Endodermal cell (in vitro differentiated cells): ENCODE measurements at regions not wholly inside any gene's neighbourhood (a gene's known extent, or its start where the extent isn't known, plus 50 kb on each side); places are given as distances from the start of the nearest gene placed in this dataset.

Source experiments
- DNase-seq: peaks from one replicate; pipeline ENCODE4 v3.0.0-alpha.2; 2017
- H3K27ac ChIP-seq: 2 replicates; pipeline ENCODE4 v1.5.1; 2013; ENCODE audit warnings: mild to moderate bottlenecking, low read depth, low read length, moderate library complexity
- H3K27me3 ChIP-seq: 2 replicates; pipeline ENCODE4 v1.6.1; 2013; ENCODE audit warnings: mild to moderate bottlenecking, low read length, moderate library complexity; ENCODE audit not compliant: insufficient read depth, control insufficient read depth, poor library complexity, severe bottlenecking
- H3K36me3 ChIP-seq: 2 replicates; pipeline ENCODE4 v1.7.0; 2013; ENCODE audit warnings: mild to moderate bottlenecking, low read length, moderate library complexity; ENCODE audit not compliant: control insufficient read depth, insufficient read depth
- H3K4me1 ChIP-seq: one replicate; pipeline ENCODE4 v1.7.0; 2013; ENCODE audit warnings: low read length; ENCODE audit not compliant: control insufficient read depth, insufficient read depth
- H3K4me3 ChIP-seq: 2 replicates; pipeline ENCODE4 v1.5.1; 2013; ENCODE audit warnings: mild to moderate bottlenecking, low read length, moderate library complexity
- H3K9ac ChIP-seq: 2 replicates; pipeline ENCODE4 v1.6.1; 2013; ENCODE audit warnings: mild to moderate bottlenecking, low read length, moderate library complexity; ENCODE audit not compliant: poor library complexity, severe bottlenecking; ENCODE audit errors: extremely low read depth
- H3K9me3 ChIP-seq: 2 replicates; pipeline ENCODE4 v1.6.1; 2013; ENCODE audit warnings: mild to moderate bottlenecking, low read length, moderate library complexity; ENCODE audit not compliant: control insufficient read depth
- H3K27ac Mint-ChIP-seq: 2 replicates; pipeline ENCODE4 v1.8.0; 2020; ENCODE audit warnings: mixed read lengths
- H3K27me3 Mint-ChIP-seq: 2 replicates; pipeline ENCODE4 v1.8.0; 2021; ENCODE audit warnings: mild to moderate bottlenecking, mixed read lengths; ENCODE audit not compliant: insufficient read depth
- H3K36me3 Mint-ChIP-seq: 2 replicates; pipeline ENCODE4 v1.8.0; 2020; ENCODE audit warnings: low read depth, mixed read lengths
- H3K4me1 Mint-ChIP-seq: 2 replicates; pipeline ENCODE4 v1.8.0; 2020; ENCODE audit warnings: mixed read lengths
- H3K4me3 Mint-ChIP-seq: 2 replicates; pipeline ENCODE4 v1.8.0; 2020; ENCODE audit warnings: mild to moderate bottlenecking, moderate library complexity, mixed read lengths
- H3K9me3 Mint-ChIP-seq: 2 replicates; pipeline ENCODE4 v1.8.0; 2020; ENCODE audit warnings: mild to moderate bottlenecking, mixed read lengths
- WGBS, 2 experiments: methylation state at CpG; one replicate each; pipeline versions ENCODE4 v1.1.5 to v1.1.7; 2013; ENCODE audit warnings: missing lambda C conversion rate in 2 of 2, mixed read lengths in 1 of 2; ENCODE audit not compliant: insufficient coverage in 1 of 2, insufficient read length in 1 of 2; 5-methylcytosine and 5-hydroxymethylcytosine counted together
- TF ChIP-seq, protein P1 (sequence below): fragments of 200-600 bp; sonication (generic); conservative IDR thresholded peaks from 2 replicates; pipeline ENCODE4 v1.5.0; 2021; ENCODE audit warnings: antibody characterized with exemption, mild to moderate bottlenecking

DNA sequence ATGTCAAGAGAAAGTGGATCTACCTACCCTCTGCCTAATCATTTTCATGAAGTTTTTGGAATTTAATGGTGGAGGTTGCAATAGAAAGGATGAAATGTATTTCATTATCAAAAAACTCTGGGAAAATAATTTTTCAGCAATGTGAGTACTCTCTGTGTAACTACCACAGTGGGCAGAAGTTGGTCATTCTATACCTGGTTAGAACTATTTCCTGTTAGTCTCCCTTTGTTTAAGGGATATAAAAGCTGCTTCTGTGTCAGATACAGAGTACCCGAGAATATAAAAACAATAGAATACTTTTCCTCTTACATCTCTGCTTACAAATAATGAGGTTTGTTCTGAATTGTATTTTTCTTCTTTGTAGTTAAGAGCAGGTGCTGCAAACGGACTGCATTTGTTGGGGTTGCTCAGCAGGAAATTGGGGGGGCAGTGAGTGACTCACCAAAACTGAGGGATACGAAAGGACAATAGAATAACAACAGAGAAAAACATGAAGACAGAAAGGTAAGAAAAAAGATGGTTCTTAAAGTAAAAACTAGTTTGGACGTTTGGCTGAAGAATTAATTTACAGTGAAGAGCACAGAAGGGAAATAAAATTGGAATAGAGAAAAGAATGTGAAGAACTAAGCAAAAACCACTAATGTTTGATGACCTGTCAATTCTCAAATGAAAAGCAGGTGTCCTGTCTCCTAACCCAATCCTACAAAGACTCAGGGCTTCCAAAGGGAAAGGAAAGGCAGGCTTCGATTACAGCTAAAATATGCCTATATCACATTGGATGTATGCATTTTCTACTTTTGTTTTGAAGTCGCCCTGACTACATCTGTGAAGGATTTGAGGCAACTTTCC is 703.1 kb downstream of the RFPL4B start:
- no peaks in the 10 kb centered on the region for H3K36me3 Mint-ChIP-seq
- no peaks in the 10 kb centered on the region for H3K9me3 ChIP-seq
- no peak overlapping the region for H3K27ac Mint-ChIP-seq
- no peak for DNase-seq
- no peaks in the 10 kb centered on the region for H3K9me3 Mint-ChIP-seq
- peaks cover 9% of the 10 kb centered on the region for H3K4me1 ChIP-seq
- no peak overlapping the region for H3K27ac ChIP-seq
- peaks cover 35% of the 10 kb centered on the region for H3K4me1 Mint-ChIP-seq
- no peak overlapping the region for H3K4me3 ChIP-seq
- no peaks in the 10 kb centered on the region for H3K36me3 ChIP-seq
- H3K27me3 ChIP-seq, result peaks cover 11% of the 10 kb centered on the region
- TF ChIP-seq, protein P1, sequence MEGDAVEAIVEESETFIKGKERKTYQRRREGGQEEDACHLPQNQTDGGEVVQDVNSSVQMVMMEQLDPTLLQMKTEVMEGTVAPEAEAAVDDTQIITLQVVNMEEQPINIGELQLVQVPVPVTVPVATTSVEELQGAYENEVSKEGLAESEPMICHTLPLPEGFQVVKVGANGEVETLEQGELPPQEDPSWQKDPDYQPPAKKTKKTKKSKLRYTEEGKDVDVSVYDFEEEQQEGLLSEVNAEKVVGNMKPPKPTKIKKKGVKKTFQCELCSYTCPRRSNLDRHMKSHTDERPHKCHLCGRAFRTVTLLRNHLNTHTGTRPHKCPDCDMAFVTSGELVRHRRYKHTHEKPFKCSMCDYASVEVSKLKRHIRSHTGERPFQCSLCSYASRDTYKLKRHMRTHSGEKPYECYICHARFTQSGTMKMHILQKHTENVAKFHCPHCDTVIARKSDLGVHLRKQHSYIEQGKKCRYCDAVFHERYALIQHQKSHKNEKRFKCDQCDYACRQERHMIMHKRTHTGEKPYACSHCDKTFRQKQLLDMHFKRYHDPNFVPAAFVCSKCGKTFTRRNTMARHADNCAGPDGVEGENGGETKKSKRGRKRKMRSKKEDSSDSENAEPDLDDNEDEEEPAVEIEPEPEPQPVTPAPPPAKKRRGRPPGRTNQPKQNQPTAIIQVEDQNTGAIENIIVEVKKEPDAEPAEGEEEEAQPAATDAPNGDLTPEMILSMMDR, result no peak
- no peak overlapping the region for H3K9ac ChIP-seq
- no peak overlapping the region for H3K4me3 Mint-ChIP-seq
- 48 to 59% methylated on average over 3 to 5 of the region's 6 CpGs for WGBS, 2 experiments
- H3K27me3 Mint-ChIP-seq, result peaks cover 9% of the 10 kb centered on the region

DNA sequence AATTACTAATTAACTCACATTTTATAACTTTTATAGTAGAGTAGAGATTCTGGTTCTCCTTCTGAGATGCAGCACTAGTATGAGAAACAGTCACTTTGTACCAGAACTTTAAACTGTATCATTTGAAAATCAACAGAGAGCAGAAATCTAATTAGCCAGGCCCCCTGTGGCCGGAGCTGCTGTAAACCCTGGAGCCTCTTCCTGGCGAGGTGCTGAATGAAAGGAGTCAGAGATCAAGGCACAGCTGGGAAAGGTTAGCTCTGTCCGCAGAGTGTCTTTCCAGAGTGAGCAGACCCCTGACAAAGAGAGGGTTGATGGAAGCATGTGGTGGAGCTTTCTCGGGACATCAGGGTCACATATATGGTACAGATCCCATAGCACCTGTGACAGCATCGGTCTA is 703.8 kb downstream of the RFPL4B start:
- TF ChIP-seq, protein P1, result peak; percentile 21
- Mint-ChIP-seq H3K9me3 (no peaks in the 10 kb centered on the region), H3K27ac (no peak overlapping the region), H3K36me3 (no peaks in the 10 kb centered on the region), H3K27me3 (peaks cover 9% of the 10 kb centered on the region), H3K4me3 (no peak overlapping the region), H3K4me1 (peaks cover 29% of the 10 kb centered on the region)
- Histone ChIP-seq H3K27me3 (peaks cover 11% of the 10 kb centered on the region), H3K4me3 (no peak overlapping the region), H3K4me1 (peaks cover 9% of the 10 kb centered on the region), H3K9ac (no peak overlapping the region), H3K9me3 (peaks cover 3% of the 10 kb centered on the region), H3K36me3 (no peaks in the 10 kb centered on the region), H3K27ac (peak overlapping the region; percentile 27)
- peak; percentile 76 for DNase-seq
- WGBS, 2 experiments, result 39% methylated on average over 5 of the region's 5 CpGs; no CpG with 5 or more reads in 1 of the 2 experiments

DNA sequence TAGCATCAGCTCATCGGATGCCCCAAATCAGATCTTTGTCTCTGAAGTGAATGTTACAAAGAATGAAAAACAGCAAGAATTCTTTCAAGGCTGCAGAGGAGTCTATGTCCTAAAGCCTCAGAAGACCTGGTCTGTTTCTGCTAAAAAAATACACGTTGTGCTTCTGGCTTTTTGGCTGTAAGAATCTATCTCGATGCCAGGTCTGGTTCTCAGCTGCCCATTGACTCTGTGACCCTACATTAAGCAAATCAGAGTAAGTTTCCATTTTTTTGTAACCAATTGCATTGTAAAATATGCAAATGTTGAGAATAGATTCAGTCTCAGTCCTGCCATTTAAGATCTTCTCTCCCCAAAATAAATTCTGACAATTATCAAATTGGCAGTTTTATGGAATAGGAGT is 705.4 kb downstream of the RFPL4B start:
- Histone ChIP-seq H3K9me3 (peaks cover 6% of the 10 kb centered on the region), H3K4me3 (no peak overlapping the region), H3K36me3 (no peaks in the 10 kb centered on the region), H3K4me1 (peaks cover 2% of the 10 kb centered on the region), H3K9ac (no peak overlapping the region), H3K27me3 (peaks cover 11% of the 10 kb centered on the region), H3K27ac (no peak overlapping the region)
- no peak overlapping the region for H3K27ac Mint-ChIP-seq
- TF ChIP-seq, protein P1, result no peak
- 94 to 96% methylated on average over 3 of the region's 3 CpGs for WGBS, 2 experiments
- H3K9me3 Mint-ChIP-seq, result no peaks in the 10 kb centered on the region
- peaks cover 17% of the 10 kb centered on the region for H3K4me1 Mint-ChIP-seq
- H3K36me3 Mint-ChIP-seq, result no peaks in the 10 kb centered on the region
- peaks cover 7% of the 10 kb centered on the region for H3K27me3 Mint-ChIP-seq
- no peak overlapping the region for H3K4me3 Mint-ChIP-seq
- no peak for DNase-seq
